Smooth muscle cell (in vitro differentiated cells): ENCODE measurements at regions not wholly inside any gene's neighbourhood (a gene's known extent, or its start where the extent isn't known, plus 50 kb on each side); places are given as distances from the start of the nearest gene placed in this dataset.

Source experiments
- DNase-seq: peaks from one replicate; lab custom pipeline; 2025; ENCODE audit not compliant: unreplicated experiment; lab: John Stamatoyannopoulos, UW
- H2AFZ ChIP-seq: fragments of 200-600 bp; sonication (generic); 2 replicates; pipeline ENCODE4 v1.6.0; 2016; ENCODE audit warnings: antibody characterized with exemption, low read depth, mild to moderate bottlenecking
- H3F3A ChIP-seq: fragments of 200-600 bp; sonication (generic); 2 replicates; pipeline ENCODE4 v1.6.0; 2017; ENCODE audit warnings: antibody characterized with exemption, low read depth
- H3K27ac ChIP-seq: fragments of 200-600 bp; sonication (generic); 2 replicates; pipeline ENCODE4 v1.5.1; 2016; ENCODE audit warnings: low read depth, mild to moderate bottlenecking
- H3K27me3 ChIP-seq: fragments of 200-600 bp; sonication (generic); 2 replicates; pipeline ENCODE4 v1.6.1; 2016; ENCODE audit warnings: low read depth, mild to moderate bottlenecking
- H3K36me3 ChIP-seq: fragments of 200-600 bp; sonication (generic); 2 replicates; pipeline ENCODE4 v1.5.1; 2016; ENCODE audit warnings: low read depth
- H3K4me1 ChIP-seq: fragments of 200-600 bp; sonication (generic); 2 replicates; pipeline ENCODE4 v1.5.1; 2016; ENCODE audit warnings: low read depth
- H3K4me2 ChIP-seq: fragments of 200-600 bp; sonication (generic); 2 replicates; pipeline ENCODE4 v1.6.0; 2016; ENCODE audit warnings: mild to moderate bottlenecking
- H3K4me3 ChIP-seq: fragments of 200-600 bp; sonication (generic); 2 replicates; pipeline ENCODE4 v1.5.1; 2016; ENCODE audit warnings: mild to moderate bottlenecking
- H3K79me2 ChIP-seq: fragments of 200-600 bp; sonication (generic); 2 replicates; pipeline ENCODE4 v1.6.0; 2016; ENCODE audit warnings: low read depth, mild to moderate bottlenecking
- H3K9ac ChIP-seq: fragments of 200-600 bp; sonication (generic); 2 replicates; pipeline ENCODE4 v1.6.0; 2016; ENCODE audit warnings: low read depth
- H3K9me3 ChIP-seq: fragments of 200-600 bp; sonication (generic); replicated peaks from 2 replicates; pipeline ENCODE4 v1.5.1; 2016; ENCODE audit warnings: low read depth
- H4K20me1 ChIP-seq: fragments of 200-600 bp; sonication (generic); 2 replicates; pipeline ENCODE4 v1.6.0; 2016; ENCODE audit warnings: low read depth
- CTCF ChIP-seq: fragments of 200-600 bp; sonication (generic); IDR thresholded peaks from 2 replicates; pipeline ENCODE4 v1.5.1; 2017; ENCODE audit warnings: borderline replicate concordance, mild to moderate bottlenecking, antibody characterized with exemption; ENCODE audit not compliant: insufficient read depth, poor library complexity, severe bottlenecking
- WGBS: methylation state at CpG from one replicate; pipeline ENCODE4 v1.1.7; 2016; ENCODE audit warnings: low lambda C conversion rate; 5-methylcytosine and 5-hydroxymethylcytosine counted together

GRCh38 chr18:78129260-78129659, 850.4 kb upstream of the SALL3 start:
- Histone ChIP-seq H2AFZ (no peak overlapping the region), H3K9me3 (no peaks in the 10 kb centered on the region), H3K4me3 (no peak overlapping the region), H3K9ac (no peak overlapping the region), H3K4me2 (no peak overlapping the region), H3K4me1 (no peaks in the 10 kb centered on the region), H3K79me2 (no peaks in the 10 kb centered on the region), H3K27ac (no peak overlapping the region), H3K27me3 (no peaks in the 10 kb centered on the region), H3F3A (no peaks in the 10 kb centered on the region), H3K36me3 (no peaks in the 10 kb centered on the region), H4K20me1 (no peaks in the 10 kb centered on the region)
- no peak for DNase-seq
- TF ChIP-seq CTCF = no peak
- 97% methylated on average over 8 of the region's 8 CpGs for WGBS

- WGBS = 93% methylated on average over 12 of the region's 12 CpGs
- TF ChIP-seq CTCF = no peak
- Histone ChIP-seq H3K4me3 (no peak overlapping the region), H4K20me1 (no peaks in the 10 kb centered on the region), H3K79me2 (no peaks in the 10 kb centered on the region), H3K27me3 (no peaks in the 10 kb centered on the region), H3K27ac (no peak overlapping the region), H3K36me3 (no peaks in the 10 kb centered on the region), H2AFZ (no peak overlapping the region), H3F3A (no peaks in the 10 kb centered on the region), H3K4me1 (no peaks in the 10 kb centered on the region), H3K9ac (no peak overlapping the region), H3K4me2 (no peak overlapping the region), H3K9me3 (no peaks in the 10 kb centered on the region)
- no peak for DNase-seq
Measured at GRCh38 chr18:78130232-78131195, 849.1 kb upstream of the SALL3 start.

GRCh38 chr18:78133729-78134128, 845.9 kb upstream of the SALL3 start:
- TF ChIP-seq CTCF = no peak
- H3K27ac ChIP-seq = no peak overlapping the region
- peaks cover 4% of the 10 kb centered on the region for H3K27me3 ChIP-seq
- no peaks in the 10 kb centered on the region for H4K20me1 ChIP-seq
- peaks cover 4% of the 10 kb centered on the region for H3K4me1 ChIP-seq
- H3K36me3 ChIP-seq = no peaks in the 10 kb centered on the region
- no peak overlapping the region for H3K9ac ChIP-seq
- DNase-seq = no peak
- H3K4me2 ChIP-seq = no peak overlapping the region
- H3F3A ChIP-seq = no peaks in the 10 kb centered on the region
- H3K4me3 ChIP-seq = no peak overlapping the region
- H2AFZ ChIP-seq = no peak overlapping the region
- 92% methylated on average over 7 of the region's 7 CpGs for WGBS
- H3K79me2 ChIP-seq = no peaks in the 10 kb centered on the region
- no peaks in the 10 kb centered on the region for H3K9me3 ChIP-seq
